ENCODE measurements at regions not wholly inside any gene's neighbourhood (a gene's known extent, or its start where the extent isn't known, plus 50 kb on each side); places are given as distances from the start of the nearest gene placed in this dataset.
"Not testable (repeated sequence)": the region's sequence is repeated elsewhere in the genome, so short reads cannot be mapped to it uniquely, and the experiment has no call there.

- DNase-seq (ENCODE audit: low read depth) = no peak
Observed at GRCh38 chr2:183919926-183920325, 678.4 kb upstream of the ZNF804A start.

GRCh38 chr2:183925281-183925680 is 673.0 kb upstream of the ZNF804A start:
- no peak for DNase-seq (ENCODE audit: low read depth)

DNA sequence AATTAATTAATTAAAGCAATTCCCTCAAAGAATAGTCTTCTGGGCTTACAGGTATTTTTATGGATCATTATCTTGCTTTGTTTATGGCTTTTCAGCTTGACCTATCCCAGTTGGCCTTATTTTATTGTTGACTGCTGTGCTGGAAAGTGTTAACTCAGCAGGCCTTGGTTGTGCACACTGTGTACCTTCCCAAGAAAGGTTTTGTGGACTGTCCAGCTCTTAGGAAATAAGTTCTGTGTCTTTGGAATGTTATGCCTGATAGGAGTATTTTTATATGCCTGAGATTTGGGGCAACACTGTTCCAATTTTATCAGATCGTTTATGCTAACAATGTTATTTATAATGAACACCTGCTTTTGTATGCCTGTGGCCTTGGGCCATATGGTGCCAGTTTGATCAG is 671.9 kb upstream of the ZNF804A start:
- no peak for DNase-seq (ENCODE audit: low read depth)

DNA sequence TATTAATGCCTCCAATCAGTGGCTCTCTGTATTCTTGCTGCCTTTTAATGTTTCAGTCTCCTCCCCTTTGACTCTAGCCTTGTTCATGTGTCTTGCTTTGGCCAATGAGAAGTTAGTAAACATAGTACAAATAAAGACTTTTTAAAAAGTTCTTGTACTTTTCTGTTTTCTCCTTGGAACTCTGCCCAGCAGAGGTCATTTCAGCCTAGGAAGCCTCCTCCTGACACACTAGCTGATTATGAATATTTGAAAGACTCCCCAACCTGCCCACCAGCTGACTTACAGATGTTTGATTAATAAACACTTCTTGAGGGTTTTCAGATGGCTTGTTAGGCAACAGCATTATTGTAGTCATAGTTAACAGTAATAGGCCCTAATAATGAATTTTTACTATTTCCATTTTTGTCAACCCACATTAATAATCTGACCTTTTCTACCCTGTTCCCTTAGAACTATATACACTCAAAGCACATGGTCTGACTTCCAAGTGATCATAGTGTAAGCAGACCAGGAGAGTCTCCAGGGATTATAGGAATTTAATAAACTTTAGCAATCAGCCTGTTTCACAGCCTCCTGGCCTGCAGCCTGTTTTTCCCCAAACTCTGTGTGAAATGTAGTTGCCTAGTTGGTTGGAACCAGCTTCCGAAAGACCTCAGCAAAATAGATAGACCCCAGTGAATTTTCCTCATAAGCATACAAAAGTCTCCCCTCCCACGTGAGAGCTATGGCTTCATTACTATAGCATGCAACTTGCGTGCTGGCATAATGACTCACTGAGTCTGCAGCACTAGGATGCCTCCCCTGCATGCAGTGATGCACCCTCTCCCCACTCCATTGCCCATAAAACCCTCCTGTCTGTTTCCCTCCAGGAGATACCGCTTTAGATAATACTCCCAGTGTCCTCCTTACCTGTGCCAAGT is 670.7 kb upstream of the ZNF804A start:
- no peak for DNase-seq (ENCODE audit: low read depth)

DNA sequence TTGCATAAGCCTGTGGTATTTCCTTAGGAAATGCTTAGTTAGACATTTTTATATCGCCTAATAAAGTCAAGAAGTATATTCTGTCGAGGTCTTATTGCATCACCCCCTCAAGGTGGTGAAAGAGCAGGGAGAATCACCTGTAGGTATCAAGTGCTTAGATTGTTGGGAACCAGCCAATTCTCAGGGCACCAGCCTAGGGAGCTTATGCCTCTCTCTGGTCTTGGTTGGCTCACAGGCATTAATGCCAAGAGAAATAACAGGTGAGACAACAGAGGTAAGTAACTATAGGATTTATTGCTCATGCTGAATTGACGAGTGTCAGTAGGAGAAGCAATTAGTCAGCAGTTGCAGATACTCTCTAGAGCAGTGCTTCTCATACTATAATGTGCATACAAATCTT is 663.3 kb upstream of the ZNF804A start:
- no peak for DNase-seq (ENCODE audit: low read depth)

- no peak for DNase-seq (ENCODE audit: low read depth)
Observed at GRCh38 chr2:183937220-183937619, 661.1 kb upstream of the ZNF804A start.

- no peak for DNase-seq (ENCODE audit: low read depth)
Observed at GRCh38 chr2:183946193-183946592, 652.1 kb upstream of the ZNF804A start.

- no peak for DNase-seq (ENCODE audit: low read depth)
Observed at GRCh38 chr2:183948861-183949260, 649.5 kb upstream of the ZNF804A start.

GRCh38 chr2:183950673-183951072 is 647.7 kb upstream of the ZNF804A start:
- no peak for DNase-seq (ENCODE audit: low read depth)

DNA sequence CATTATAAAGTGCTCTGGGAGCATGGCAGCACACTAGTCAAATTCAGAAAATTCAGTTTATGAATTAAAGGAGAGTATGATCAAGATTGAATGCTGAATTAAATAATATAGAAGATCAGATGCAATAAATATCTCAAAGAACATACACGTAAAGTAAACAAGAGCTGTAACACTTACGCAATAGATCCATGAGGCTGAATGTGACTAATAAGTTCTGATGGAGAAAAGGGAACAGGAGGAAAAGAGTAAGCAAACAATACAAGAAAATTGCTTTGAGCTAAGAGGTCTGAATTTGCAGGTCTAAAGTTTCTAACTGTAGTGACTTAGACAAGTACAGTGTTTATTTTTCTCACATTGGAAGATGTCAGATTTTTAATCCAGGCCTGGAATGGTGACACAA is 646.7 kb upstream of the ZNF804A start:
- DNase-seq (ENCODE audit: low read depth) = no peak

- no peak for DNase-seq (ENCODE audit: low read depth)
Observed at GRCh38 chr2:183952741-183953140, 645.6 kb upstream of the ZNF804A start.

- DNase-seq (ENCODE audit: low read depth) = no peak
Observed at GRCh38 chr2:183963609-183964008, 634.7 kb upstream of the ZNF804A start.

- no peak for DNase-seq (ENCODE audit: low read depth)
Observed at GRCh38 chr2:183964565-183964964, 633.8 kb upstream of the ZNF804A start.

- DNase-seq (ENCODE audit: low read depth) = no peak
Observed at GRCh38 chr2:183967756-183968155, 630.6 kb upstream of the ZNF804A start.

GRCh38 chr2:183975676-183976075 is 622.7 kb upstream of the ZNF804A start:
- not testable (repeated sequence) for DNase-seq (ENCODE audit: low read depth)

- no peak for DNase-seq (ENCODE audit: low read depth)
Observed at GRCh38 chr2:183984871-183985270, 613.5 kb upstream of the ZNF804A start.

GRCh38 chr2:183991968-183992367 is 606.4 kb upstream of the ZNF804A start:
- DNase-seq (ENCODE audit: low read depth) = no peak

DNA sequence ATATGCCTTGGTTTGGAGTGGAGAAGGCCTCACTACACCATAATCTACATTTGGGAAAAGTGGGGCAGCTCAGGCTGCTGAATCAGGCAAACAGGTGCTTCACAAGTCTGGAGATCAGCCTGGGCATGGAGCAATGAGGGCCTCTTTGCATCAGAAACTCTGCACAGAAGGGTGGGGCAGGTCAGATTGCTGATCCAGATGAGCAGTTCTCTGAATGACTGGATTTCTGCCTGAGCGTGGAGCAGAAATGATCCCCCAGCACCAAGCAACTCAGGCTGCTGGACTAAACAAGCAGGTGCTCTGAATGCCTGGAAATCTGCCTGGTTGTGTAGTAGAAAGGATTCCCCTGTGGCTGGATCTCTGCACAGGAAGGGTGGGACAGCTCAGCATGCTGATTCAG is 605.3 kb upstream of the ZNF804A start:
- no peak for DNase-seq (ENCODE audit: low read depth)

DNA sequence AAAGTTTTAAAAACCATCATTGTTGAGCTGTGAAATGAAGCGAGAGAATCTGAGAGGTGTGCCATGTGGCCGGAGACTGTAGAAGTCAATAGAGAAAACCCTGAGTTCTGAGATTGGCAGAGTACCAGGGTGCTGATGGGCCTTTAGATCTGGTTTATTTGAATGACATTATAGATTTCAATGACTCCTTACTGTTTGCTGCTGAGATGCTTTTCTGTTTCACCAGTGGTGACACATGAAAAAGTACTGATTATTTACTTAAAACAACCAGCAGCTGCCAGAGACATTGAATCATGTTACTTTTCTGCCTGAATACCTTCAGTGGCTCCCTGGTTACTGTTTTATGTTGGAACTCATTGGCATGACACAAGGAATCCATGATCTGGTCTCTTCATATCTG is 602.7 kb upstream of the ZNF804A start:
- no peak for DNase-seq (ENCODE audit: low read depth)

- DNase-seq (ENCODE audit: low read depth) = no peak
Observed at GRCh38 chr2:183996825-183997793, 601.2 kb upstream of the ZNF804A start.

DNA sequence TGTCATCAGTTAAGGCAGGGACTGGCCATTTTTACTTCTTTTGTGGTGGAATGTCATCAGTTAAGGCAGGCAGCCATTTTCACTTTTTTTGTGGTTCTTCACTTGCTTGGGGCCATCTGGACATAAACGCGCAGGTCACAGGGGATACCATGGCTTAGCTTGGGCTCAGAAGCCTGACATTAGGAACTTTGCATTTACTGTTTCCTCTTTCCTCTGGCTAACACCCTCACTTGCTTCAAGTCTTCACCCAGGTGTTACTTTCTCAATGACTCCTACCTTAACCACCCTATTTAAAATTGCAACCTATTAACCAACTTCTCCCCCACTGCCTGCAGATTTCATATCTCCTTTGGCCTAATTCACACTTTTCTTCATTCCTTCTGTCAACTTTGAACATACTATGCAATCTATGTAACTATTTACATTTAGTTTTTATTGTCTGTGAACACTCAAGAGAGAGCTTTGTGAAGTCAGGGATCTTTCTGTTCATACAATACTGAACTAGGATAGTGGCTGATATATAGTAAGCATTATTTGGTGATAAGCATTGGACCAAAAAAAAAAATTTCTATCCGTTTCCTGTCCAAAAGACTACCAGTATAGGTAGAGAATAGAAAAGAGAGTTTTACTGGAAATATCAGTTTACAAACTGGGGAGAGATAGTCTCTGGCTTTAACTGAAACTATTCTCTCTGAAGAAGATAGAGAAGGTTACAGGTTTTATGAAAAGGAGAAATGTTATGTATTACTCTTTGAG is 600.1 kb upstream of the ZNF804A start:
- DNase-seq (ENCODE audit: low read depth) = no peak

DNA sequence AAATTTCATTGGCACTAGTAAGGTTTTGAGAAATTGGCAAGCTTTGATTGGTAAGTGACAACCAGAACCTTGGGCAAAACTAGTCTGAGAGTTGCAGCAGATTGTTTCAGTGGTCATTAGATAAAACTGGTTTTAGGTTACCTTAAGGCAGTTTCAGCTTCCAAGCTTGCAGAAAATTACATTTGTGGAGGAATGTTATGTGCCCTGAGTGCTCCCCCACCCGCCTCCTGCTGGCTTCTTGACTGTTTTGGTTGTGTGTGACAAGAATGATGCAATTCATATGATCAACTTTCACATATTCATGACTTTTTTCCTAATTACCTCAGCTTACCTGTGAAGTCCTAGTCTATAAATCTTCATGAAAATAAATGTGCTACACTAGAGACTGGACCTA is 599.5 kb upstream of the ZNF804A start:
- DNase-seq (ENCODE audit: low read depth) = no peak

All from stromal cell of bone marrow (primary cell).